Left ventricle myocardium inferior (tissue), 1 donor: ENCODE measurements at regions not wholly inside any gene's neighbourhood (a gene's known extent, or its start where the extent isn't known, plus 50 kb on each side); places are given as distances from the start of the nearest gene placed in this dataset.

Experiments used
- DNase-seq: peaks from one replicate; pipeline ENCODE4 v3.0.0-alpha.2; 2020
- H3K27ac ChIP-seq: fragments of 200-600 bp; replicated peaks from 2 replicates; pipeline ENCODE4 v1.8.0; 2021
- H3K27me3 ChIP-seq: fragments of 200-600 bp; 2 replicates; pipeline ENCODE4 v1.8.0; 2021; ENCODE audit warnings: low read depth
- H3K36me3 ChIP-seq: fragments of 200-600 bp; 2 replicates; pipeline ENCODE4 v1.8.0; 2021
- H3K4me1 ChIP-seq: fragments of 200-600 bp; 2 replicates; pipeline ENCODE4 v1.8.0; 2021
- H3K4me3 ChIP-seq: fragments of 200-600 bp; 2 replicates; pipeline ENCODE4 v1.8.0; 2021; ENCODE audit warnings: mild to moderate bottlenecking, moderate library complexity
- H3K9me3 ChIP-seq: fragments of 200-600 bp; replicated peaks from 2 replicates; pipeline ENCODE4 v1.8.0; 2021
- intact Hi-C: fragments of 100-400 bp; cut with micrococcal nuclease; formaldehyde crosslinking; loops from one replicate; pipeline ENCODE4 v1.11.0; 2022
- TF ChIP-seq, protein P1 (sequence below): fragments of 200-600 bp; IDR thresholded peaks from 2 replicates; pipeline ENCODE4 v1.8.0; 2021; ENCODE audit warnings: antibody characterized with exemption, mild to moderate bottlenecking, borderline replicate concordance
- donor health status: DM: no; HTN: yes; CAD: no; lungs with severe emphysema.

DNA sequence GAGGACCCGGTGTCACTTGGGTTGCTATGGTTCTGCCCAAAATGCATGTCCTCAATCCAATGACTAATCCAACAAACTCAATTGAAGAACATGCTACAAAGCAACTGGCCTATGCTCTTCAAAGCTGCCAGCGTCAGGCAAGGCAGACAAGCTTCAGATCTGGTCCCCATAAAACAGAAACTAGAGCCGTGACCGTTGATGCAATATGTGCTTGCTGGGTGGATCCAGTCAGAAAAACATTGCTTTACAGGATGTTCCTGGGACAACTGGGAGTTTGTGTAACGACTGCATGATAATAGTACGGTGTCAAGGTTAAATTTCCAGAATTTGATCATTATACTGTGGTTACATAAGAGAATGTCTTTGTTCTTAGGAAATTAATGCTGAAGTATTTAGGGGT lies 120.7 kb upstream of the CTBP2 start:
- no peak overlapping the region for H3K27ac ChIP-seq
- H3K36me3 ChIP-seq, result no peaks in the 10 kb centered on the region
- TF ChIP-seq, protein P1, sequence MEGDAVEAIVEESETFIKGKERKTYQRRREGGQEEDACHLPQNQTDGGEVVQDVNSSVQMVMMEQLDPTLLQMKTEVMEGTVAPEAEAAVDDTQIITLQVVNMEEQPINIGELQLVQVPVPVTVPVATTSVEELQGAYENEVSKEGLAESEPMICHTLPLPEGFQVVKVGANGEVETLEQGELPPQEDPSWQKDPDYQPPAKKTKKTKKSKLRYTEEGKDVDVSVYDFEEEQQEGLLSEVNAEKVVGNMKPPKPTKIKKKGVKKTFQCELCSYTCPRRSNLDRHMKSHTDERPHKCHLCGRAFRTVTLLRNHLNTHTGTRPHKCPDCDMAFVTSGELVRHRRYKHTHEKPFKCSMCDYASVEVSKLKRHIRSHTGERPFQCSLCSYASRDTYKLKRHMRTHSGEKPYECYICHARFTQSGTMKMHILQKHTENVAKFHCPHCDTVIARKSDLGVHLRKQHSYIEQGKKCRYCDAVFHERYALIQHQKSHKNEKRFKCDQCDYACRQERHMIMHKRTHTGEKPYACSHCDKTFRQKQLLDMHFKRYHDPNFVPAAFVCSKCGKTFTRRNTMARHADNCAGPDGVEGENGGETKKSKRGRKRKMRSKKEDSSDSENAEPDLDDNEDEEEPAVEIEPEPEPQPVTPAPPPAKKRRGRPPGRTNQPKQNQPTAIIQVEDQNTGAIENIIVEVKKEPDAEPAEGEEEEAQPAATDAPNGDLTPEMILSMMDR, result no peak
- no peaks in the 10 kb centered on the region for H3K4me1 ChIP-seq
- peaks cover 53% of the 10 kb centered on the region for H3K27me3 ChIP-seq
- H3K4me3 ChIP-seq, result no peak overlapping the region
- intact Hi-C loops, result no loop called here
- no peak for DNase-seq
- H3K9me3 ChIP-seq, result peaks cover 10% of the 10 kb centered on the region

DNA sequence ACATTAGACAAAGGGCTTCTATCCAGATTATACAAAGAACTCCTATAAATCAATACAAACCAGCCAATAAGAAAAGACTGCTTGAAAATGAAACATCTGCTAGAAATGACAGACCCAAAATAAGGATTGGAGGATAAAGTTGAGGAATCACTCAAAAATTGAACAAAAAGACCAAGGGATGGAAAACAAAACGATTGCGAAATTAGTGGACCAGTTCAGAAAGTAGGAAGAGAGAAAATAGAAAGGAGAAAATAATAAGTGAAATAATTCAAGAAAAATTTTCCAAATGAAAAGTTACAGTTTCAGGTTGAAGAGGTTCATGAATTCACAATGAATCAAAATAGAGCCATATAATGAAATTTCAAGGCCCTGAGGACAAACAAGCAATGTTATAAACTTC lies 115.8 kb upstream of the CTBP2 start:
- H3K36me3 ChIP-seq, result no peaks in the 10 kb centered on the region
- no peaks in the 10 kb centered on the region for H3K4me1 ChIP-seq
- DNase-seq, result no peak
- H3K27ac ChIP-seq, result no peak overlapping the region
- intact Hi-C loops, result no loop called here
- TF ChIP-seq, protein P1, result no peak
- H3K27me3 ChIP-seq, result peaks cover 27% of the 10 kb centered on the region
- no peak overlapping the region for H3K4me3 ChIP-seq
- H3K9me3 ChIP-seq, result peaks cover 14% of the 10 kb centered on the region

DNA sequence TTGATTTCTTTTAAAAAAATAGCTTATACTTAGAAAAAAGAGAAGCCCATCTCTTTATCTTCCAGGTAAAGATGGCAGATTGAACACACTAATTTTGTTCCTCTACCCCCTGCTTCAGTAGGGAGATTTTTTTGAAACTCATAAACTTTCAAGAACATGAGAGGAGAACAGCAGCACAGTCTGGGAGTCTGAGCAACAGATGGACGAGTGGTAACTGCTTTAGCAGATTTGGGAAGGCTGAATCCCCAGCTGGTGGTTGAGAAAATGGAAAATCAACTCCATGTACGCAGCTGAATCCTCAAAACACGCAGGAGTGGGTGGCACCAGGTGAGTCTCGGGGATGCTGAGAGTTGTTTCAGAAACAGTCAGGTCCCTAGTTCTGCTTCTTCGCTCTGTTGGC lies 114.6 kb upstream of the CTBP2 start:
- no peak for DNase-seq
- Histone ChIP-seq H3K9me3 (peaks cover 14% of the 10 kb centered on the region), H3K27me3 (peaks cover 23% of the 10 kb centered on the region), H3K27ac (no peak overlapping the region), H3K4me1 (no peaks in the 10 kb centered on the region), H3K4me3 (no peak overlapping the region), H3K36me3 (no peaks in the 10 kb centered on the region)
- intact Hi-C loops, result no loop called here
- TF ChIP-seq, protein P1, result no peak

DNA sequence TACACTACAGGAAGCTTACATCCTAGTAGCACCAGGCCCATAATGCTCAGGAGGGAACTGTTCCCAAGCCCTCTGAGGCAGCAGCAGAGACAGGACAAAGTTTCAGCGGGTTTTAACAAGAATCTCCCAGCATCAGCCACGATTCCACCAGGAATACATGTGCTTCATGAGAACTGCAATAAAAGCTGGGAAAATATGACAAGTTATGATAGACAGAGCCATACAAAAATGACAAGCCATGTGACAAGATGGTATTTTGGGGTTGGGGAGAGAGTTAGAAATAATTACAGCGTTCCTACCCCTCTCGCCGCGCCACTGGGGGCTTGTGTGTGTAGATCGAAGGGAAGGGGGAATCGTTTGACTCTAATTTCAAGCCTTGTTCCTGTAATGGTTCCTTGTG lies 112.7 kb upstream of the CTBP2 start:
- TF ChIP-seq, protein P1, result no peak
- H3K36me3 ChIP-seq, result no peaks in the 10 kb centered on the region

DNA sequence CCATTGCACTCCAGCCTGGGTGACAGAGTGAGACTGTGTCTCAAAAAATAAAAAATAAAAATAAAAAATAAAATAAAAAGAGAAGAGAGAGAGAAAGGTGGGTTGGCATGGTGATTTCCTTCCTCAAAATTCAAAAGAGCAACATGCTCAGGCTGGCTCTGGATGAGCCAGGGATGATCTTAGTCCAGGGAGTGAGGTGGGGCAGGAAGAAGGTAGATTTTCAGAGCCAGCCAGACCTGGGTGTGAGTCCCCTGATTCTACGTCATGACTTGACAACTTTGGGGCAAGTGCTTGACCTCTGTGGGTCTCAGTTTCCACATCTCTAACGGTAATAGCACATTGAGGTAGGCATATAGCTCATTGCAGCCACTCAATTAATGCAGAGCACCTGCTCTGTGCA lies 109.4 kb upstream of the CTBP2 start:
- intact Hi-C loops, result no loop called here
- TF ChIP-seq, protein P1, result no peak
- H3K27me3 ChIP-seq, result peaks cover 23% of the 10 kb centered on the region
- no peak overlapping the region for H3K27ac ChIP-seq
- H3K4me3 ChIP-seq, result no peak overlapping the region
- H3K4me1 ChIP-seq, result no peaks in the 10 kb centered on the region
- no peak for DNase-seq
- H3K9me3 ChIP-seq, result peaks cover 9% of the 10 kb centered on the region
- H3K36me3 ChIP-seq, result no peaks in the 10 kb centered on the region

More for the DNA sequence above, 112.7 kb upstream of the CTBP2 start:
- Histone ChIP-seq H3K4me3 (no peak overlapping the region), H3K4me1 (no peaks in the 10 kb centered on the region), H3K27ac (no peak overlapping the region), H3K27me3 (peaks cover 37% of the 10 kb centered on the region), H3K9me3 (peaks cover 21% of the 10 kb centered on the region)
- no peak for DNase-seq
- intact Hi-C loops, result no loop called here

DNA sequence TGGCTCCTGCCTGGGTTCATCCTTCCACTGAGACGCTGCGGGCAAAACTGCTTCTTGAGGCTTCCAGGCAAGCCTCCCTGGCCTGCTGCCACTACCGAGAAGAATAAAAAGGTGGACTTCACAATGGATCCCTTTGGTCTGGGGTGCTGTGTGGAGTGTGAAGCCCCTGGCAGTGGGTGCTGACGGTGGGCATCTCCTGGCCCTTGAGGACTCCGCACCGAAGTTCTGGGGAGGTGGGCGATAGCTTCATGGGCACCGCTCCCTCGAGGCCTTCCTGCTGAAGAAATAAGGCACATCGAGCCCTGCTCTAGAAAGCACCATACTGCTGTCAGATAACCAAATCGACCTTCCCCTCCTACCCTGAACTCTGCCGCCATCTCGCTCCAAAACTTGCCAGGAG lies 106.6 kb upstream of the CTBP2 start:
- intact Hi-C loops, result no loop called here
- TF ChIP-seq, protein P1, result no peak
- H3K4me1 ChIP-seq, result no peaks in the 10 kb centered on the region

More for the DNA sequence above, 106.6 kb upstream of the CTBP2 start:
- Histone ChIP-seq H3K36me3 (no peaks in the 10 kb centered on the region), H3K9me3 (peaks cover 9% of the 10 kb centered on the region), H3K27ac (no peak overlapping the region), H3K27me3 (peaks cover 36% of the 10 kb centered on the region), H3K4me3 (no peak overlapping the region)
- DNase-seq, result no peak
